HG03139 (cell line): ENCODE measurements at regions not wholly inside any gene's neighbourhood (a gene's known extent, or its start where the extent isn't known, plus 50 kb on each side); places are given as distances from the start of the nearest gene placed in this dataset.

ENCODE experiments used
- ATAC-seq: cut with Tn5 transposase; IDR thresholded peaks from one replicate; pipeline ENCODE4 v1.9.1; 2021; ENCODE audit not compliant: unreplicated experiment

GRCh38 chr3:94256888-94257813 lies 194.3 kb downstream of the NSUN3 start:
- no peak for ATAC-seq

GRCh38 chr3:94258851-94259250 lies 196.0 kb downstream of the NSUN3 start:
- ATAC-seq = no peak

- ATAC-seq = no peak
Observed at GRCh38 chr3:94259291-94259690, 196.4 kb downstream of the NSUN3 start.

- no peak for ATAC-seq
Observed at GRCh38 chr3:94269763-94270162, 206.9 kb downstream of the NSUN3 start.

GRCh38 chr3:94272016-94272415 lies 209.2 kb downstream of the NSUN3 start:
- ATAC-seq = no peak

GRCh38 chr3:94280958-94281357 lies 218.1 kb downstream of the NSUN3 start:
- no peak for ATAC-seq

- no peak for ATAC-seq
Observed at GRCh38 chr3:94285872-94286271, 223.0 kb downstream of the NSUN3 start.

- no peak for ATAC-seq
Observed at GRCh38 chr3:94291686-94292085, 228.8 kb downstream of the NSUN3 start.

GRCh38 chr3:94292151-94292550 lies 229.3 kb downstream of the NSUN3 start:
- ATAC-seq = no peak

- ATAC-seq = no peak
Observed at GRCh38 chr3:94293793-94294195, 230.9 kb downstream of the NSUN3 start.

GRCh38 chr3:94294806-94295205 lies 231.9 kb downstream of the NSUN3 start:
- no peak for ATAC-seq

- ATAC-seq = no peak
Observed at GRCh38 chr3:94299716-94300115, 236.9 kb downstream of the NSUN3 start.

GRCh38 chr3:94301366-94301765 lies 238.5 kb downstream of the NSUN3 start:
- ATAC-seq = no peak

- no peak for ATAC-seq
Observed at GRCh38 chr3:94303266-94303665, 240.4 kb downstream of the NSUN3 start.

- ATAC-seq = no peak
Observed at GRCh38 chr3:94303897-94304296, 241.0 kb downstream of the NSUN3 start.

GRCh38 chr3:94304954-94305353 lies 242.1 kb downstream of the NSUN3 start:
- no peak for ATAC-seq

GRCh38 chr3:94305835-94306611 lies 243.2 kb downstream of the NSUN3 start:
- ATAC-seq = no peak

GRCh38 chr3:94307588-94307987 lies 244.7 kb downstream of the NSUN3 start:
- ATAC-seq = no peak

GRCh38 chr3:94308767-94309166 lies 245.9 kb downstream of the NSUN3 start:
- no peak for ATAC-seq

GRCh38 chr3:94310341-94311135 lies 247.7 kb downstream of the NSUN3 start:
- no peak for ATAC-seq

- no peak for ATAC-seq
Observed at GRCh38 chr3:94311651-94312050, 248.8 kb downstream of the NSUN3 start.
